CD8-positive, alpha-beta memory T cell (primary cell): ENCODE measurements at regions not wholly inside any gene's neighbourhood (a gene's known extent, or its start where the extent isn't known, plus 50 kb on each side); places are given as distances from the start of the nearest gene placed in this dataset.

Source experiments
- CTCF ChIA-PET: fragments of 350-600 bp; sonication (Branson Sonifier 250); formaldehyde crosslinking; loops from one replicate; lab custom pipeline; 2021; ENCODE audit warnings: antibody characterized with exemption; lab: Charles Lee
- POLR2A ChIA-PET: fragments of 350-600 bp; sonication (Branson Sonifier 250); formaldehyde crosslinking; loops from one replicate; lab custom pipeline; 2021; ENCODE audit warnings: antibody characterized with exemption; lab: Charles Lee
- DNase-seq, 5 donors: peaks; one replicate each; pipeline versions ENCODE4 v3.0.0 to v3.0.0-alpha.2; 2020 to 2022; ENCODE audit warnings: mixed read lengths in 1 of 5
- H3K27ac ChIP-seq: one replicate; pipeline ENCODE4 v1.7.0; 2013; ENCODE audit warnings: low read depth, mild to moderate bottlenecking, low read length, moderate library complexity
- H3K27me3 ChIP-seq: 2 replicates; pipeline ENCODE4 v1.7.0; 2013; ENCODE audit warnings: low read length, mild to moderate bottlenecking; ENCODE audit not compliant: insufficient read depth, poor library complexity, severe bottlenecking
- H3K36me3 ChIP-seq: 2 replicates; pipeline ENCODE4 v1.7.0; 2013; ENCODE audit warnings: mild to moderate bottlenecking, low read length, moderate library complexity; ENCODE audit not compliant: insufficient read depth
- H3K4me1 ChIP-seq: 2 replicates; pipeline ENCODE4 v1.7.0; 2013; ENCODE audit warnings: mild to moderate bottlenecking, low read length, moderate library complexity; ENCODE audit not compliant: insufficient read depth
- H3K4me3 ChIP-seq: 2 replicates; pipeline ENCODE4 v1.7.0; 2013; ENCODE audit warnings: mild to moderate bottlenecking, low read length
- H3K9me3 ChIP-seq: 2 replicates; pipeline ENCODE4 v1.7.0; 2013; ENCODE audit warnings: mild to moderate bottlenecking, low read length
- H3K27ac Mint-ChIP-seq, 8 donors: one replicate each; pipeline ENCODE4 v1.8.0; 2020 to 2021; ENCODE audit warnings: mixed read lengths in 8 of 8, mild to moderate bottlenecking in 6 of 8, inconsistent platforms in 3 of 8, moderate library complexity in 3 of 8
- H3K27me3 Mint-ChIP-seq, 2 donors: one replicate each; pipeline ENCODE4 v1.8.0; 2020 to 2021; ENCODE audit warnings: mixed read lengths in 2 of 2, mild to moderate bottlenecking in 1 of 2, moderate library complexity in 1 of 2
- H3K36me3 Mint-ChIP-seq, 3 donors: one replicate each; pipeline ENCODE4 v1.8.0; 2020 to 2021; ENCODE audit warnings: mixed read lengths in 3 of 3, inconsistent platforms in 1 of 3, mild to moderate bottlenecking in 1 of 3
- H3K4me1 Mint-ChIP-seq, 3 donors: one replicate each; pipeline ENCODE4 v1.8.0; 2020 to 2021; ENCODE audit warnings: mixed read lengths in 3 of 3, inconsistent platforms in 1 of 3, mild to moderate bottlenecking in 1 of 3
- H3K4me3 Mint-ChIP-seq, 7 donors: one replicate each; pipeline ENCODE4 v1.8.0; 2020 to 2021; ENCODE audit warnings: mixed read lengths in 7 of 7, mild to moderate bottlenecking in 6 of 7, moderate library complexity in 4 of 7, inconsistent platforms in 2 of 7
- H3K9me3 Mint-ChIP-seq, 5 donors: one replicate each; pipeline ENCODE4 v1.8.0; 2020 to 2022; ENCODE audit warnings: mixed read lengths in 5 of 5, mild to moderate bottlenecking in 3 of 5, moderate library complexity in 2 of 5, inconsistent platforms in 1 of 5

- Mint-ChIP-seq H3K9me3 (peaks cover 0 to 4% (median 2%) of the 10 kb centered on the region in 5 donors), H3K4me3 (no peak overlapping the region), H3K27me3 (peaks cover 0 to 2% of the 10 kb centered on the region in 2 donors), H3K4me1 (no peaks in the 10 kb centered on the region), H3K27ac (no peak overlapping the region), H3K36me3 (no peaks in the 10 kb centered on the region)
- Histone ChIP-seq H3K27ac (no peak overlapping the region), H3K27me3 (no peaks in the 10 kb centered on the region), H3K9me3 (no peaks in the 10 kb centered on the region), H3K4me3 (no peak overlapping the region), H3K36me3 (no peaks in the 10 kb centered on the region), H3K4me1 (no peaks in the 10 kb centered on the region)
- POLR2A ChIA-PET, result no interaction called here
- CTCF ChIA-PET, result no interaction called here
- no peak for DNase-seq
Measured at GRCh38 chr11:27913650-27914049, 194.3 kb downstream of the KIF18A start.

GRCh38 chr11:27912916-27913315 lies 195.0 kb downstream of the KIF18A start:
- Histone ChIP-seq H3K27me3 (no peaks in the 10 kb centered on the region), H3K9me3 (no peaks in the 10 kb centered on the region), H3K27ac (no peak overlapping the region), H3K4me3 (no peak overlapping the region), H3K4me1 (no peaks in the 10 kb centered on the region), H3K36me3 (no peaks in the 10 kb centered on the region)
- H3K4me3 Mint-ChIP-seq, result no peak overlapping the region
- ChIA-PET CTCF (no interaction called here), POLR2A (no interaction called here)
- no peak overlapping the region for H3K27ac Mint-ChIP-seq
- peaks cover 0 to 2% of the 10 kb centered on the region in 2 donors for H3K27me3 Mint-ChIP-seq
- DNase-seq, result no peak
- peaks cover 0 to 5% (median 2%) of the 10 kb centered on the region in 5 donors for H3K9me3 Mint-ChIP-seq
- no peaks in the 10 kb centered on the region for H3K36me3 Mint-ChIP-seq
- H3K4me1 Mint-ChIP-seq, result no peaks in the 10 kb centered on the region

GRCh38 chr11:27910186-27910931 lies 197.6 kb downstream of the KIF18A start:
- peaks cover 0 to 5% (median 2%) of the 10 kb centered on the region in 5 donors for H3K9me3 Mint-ChIP-seq
- H3K4me1 ChIP-seq, result no peaks in the 10 kb centered on the region
- H3K27ac Mint-ChIP-seq, result no peak overlapping the region
- DNase-seq, result no peak
- H3K27me3 Mint-ChIP-seq, result peaks cover 0 to 4% of the 10 kb centered on the region in 2 donors
- no peak overlapping the region for H3K4me3 Mint-ChIP-seq
- no peaks in the 10 kb centered on the region for H3K36me3 Mint-ChIP-seq
- no peak overlapping the region for H3K27ac ChIP-seq
- no peaks in the 10 kb centered on the region for H3K4me1 Mint-ChIP-seq
- CTCF ChIA-PET, result no interaction called here
- POLR2A ChIA-PET, result no interaction called here
- H3K4me3 ChIP-seq, result no peak overlapping the region
- no peaks in the 10 kb centered on the region for H3K36me3 ChIP-seq
- H3K27me3 ChIP-seq, result no peaks in the 10 kb centered on the region
- H3K9me3 ChIP-seq, result no peaks in the 10 kb centered on the region

DNA sequence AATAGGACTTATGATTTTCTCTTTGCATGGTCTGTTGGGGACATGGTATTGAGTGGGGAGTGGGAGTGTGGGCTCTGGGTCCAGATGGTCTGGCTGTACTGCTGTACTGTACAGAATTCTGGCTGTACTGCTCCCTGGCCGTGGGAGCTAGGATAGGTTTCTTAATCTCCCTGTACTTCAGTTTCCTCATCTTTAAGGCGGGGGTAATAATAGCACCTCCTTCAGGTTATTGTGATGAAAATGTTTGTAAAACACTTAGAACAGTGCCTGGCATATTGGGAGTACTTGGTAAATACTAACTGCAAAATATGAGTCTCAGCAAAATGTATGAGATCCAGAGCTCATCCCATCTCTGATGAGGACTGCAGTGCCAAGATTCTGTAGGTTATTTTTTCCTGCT lies 198.6 kb downstream of the KIF18A start:
- POLR2A ChIA-PET, result no interaction called here
- H3K27ac Mint-ChIP-seq, result no peak overlapping the region
- no peaks in the 10 kb centered on the region for H3K4me1 Mint-ChIP-seq
- H3K36me3 ChIP-seq, result no peaks in the 10 kb centered on the region
- H3K4me3 ChIP-seq, result no peak overlapping the region
- no peak overlapping the region for H3K4me3 Mint-ChIP-seq
- no peak overlapping the region for H3K27ac ChIP-seq
- peaks cover 0 to 5% (median 2%) of the 10 kb centered on the region in 5 donors for H3K9me3 Mint-ChIP-seq
- H3K36me3 Mint-ChIP-seq, result no peaks in the 10 kb centered on the region
- DNase-seq, result no peak
- CTCF ChIA-PET, result no interaction called here
- no peaks in the 10 kb centered on the region for H3K9me3 ChIP-seq
- peaks cover 0 to 4% of the 10 kb centered on the region in 2 donors for H3K27me3 Mint-ChIP-seq
- H3K4me1 ChIP-seq, result no peaks in the 10 kb centered on the region
- H3K27me3 ChIP-seq, result no peaks in the 10 kb centered on the region

DNA sequence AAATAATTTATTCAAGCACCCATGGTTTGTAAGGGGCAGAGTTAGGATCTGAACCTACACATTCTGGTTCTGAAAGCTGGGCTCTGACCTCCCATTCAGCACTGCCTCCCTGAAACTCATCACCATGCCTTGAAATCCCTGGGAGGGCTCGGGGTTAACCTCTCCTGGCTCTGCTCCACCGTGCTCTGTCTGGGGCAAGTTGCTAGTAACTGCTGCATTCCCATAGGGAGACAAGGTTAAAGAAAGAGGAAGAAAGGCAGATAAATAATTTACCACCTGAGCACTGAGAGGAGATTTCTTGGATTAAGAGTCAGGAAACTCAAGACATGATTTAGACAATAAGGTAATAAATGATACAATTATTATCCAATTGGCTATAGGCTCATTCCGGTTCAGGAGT lies 199.3 kb downstream of the KIF18A start:
- Mint-ChIP-seq H3K4me1 (no peaks in the 10 kb centered on the region), H3K27ac (no peak overlapping the region), H3K27me3 (peaks cover 0 to 2% of the 10 kb centered on the region in 2 donors), H3K4me3 (no peak overlapping the region), H3K9me3 (peaks cover 0 to 5% (median 2%) of the 10 kb centered on the region in 5 donors), H3K36me3 (no peaks in the 10 kb centered on the region)
- Histone ChIP-seq H3K27me3 (no peaks in the 10 kb centered on the region), H3K9me3 (no peaks in the 10 kb centered on the region), H3K4me1 (no peaks in the 10 kb centered on the region), H3K36me3 (no peaks in the 10 kb centered on the region), H3K4me3 (no peak overlapping the region), H3K27ac (no peak overlapping the region)
- ChIA-PET CTCF (no interaction called here), POLR2A (no interaction called here)
- DNase-seq, result no peak

DNA sequence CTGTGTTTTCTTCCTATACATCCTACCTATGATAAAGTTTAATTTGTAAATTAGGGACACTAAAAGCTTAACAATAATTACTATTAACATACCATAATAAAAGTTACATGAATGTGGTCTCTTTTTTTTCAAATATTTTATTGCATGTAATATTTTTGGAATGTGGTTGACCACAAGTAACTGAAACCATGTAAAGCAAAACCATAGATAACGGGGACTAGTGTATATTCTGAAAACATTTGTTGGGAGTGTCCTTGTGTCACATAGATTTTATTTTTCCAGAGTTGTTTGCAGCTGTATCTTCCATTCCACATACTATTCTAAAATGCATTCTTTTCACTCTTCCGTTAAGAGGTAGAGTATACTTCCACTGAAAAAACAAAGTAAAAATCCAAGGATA lies 200.4 kb downstream of the KIF18A start:
- ChIA-PET POLR2A (no interaction called here), CTCF (no interaction called here)
- no peak overlapping the region for H3K27ac ChIP-seq
- no peak overlapping the region for H3K4me3 Mint-ChIP-seq
- H3K36me3 ChIP-seq, result no peaks in the 10 kb centered on the region
- no peaks in the 10 kb centered on the region for H3K4me1 ChIP-seq
- H3K27me3 ChIP-seq, result no peaks in the 10 kb centered on the region
- H3K4me3 ChIP-seq, result no peak overlapping the region
- H3K27ac Mint-ChIP-seq, result no peak overlapping the region
- H3K4me1 Mint-ChIP-seq, result no peaks in the 10 kb centered on the region
- peaks cover 0 to 5% (median 2%) of the 10 kb centered on the region in 5 donors for H3K9me3 Mint-ChIP-seq
- no peaks in the 10 kb centered on the region for H3K9me3 ChIP-seq
- H3K36me3 Mint-ChIP-seq, result no peaks in the 10 kb centered on the region
- DNase-seq, result no peak
- peaks cover 0 to 2% of the 10 kb centered on the region in 2 donors for H3K27me3 Mint-ChIP-seq

- Mint-ChIP-seq H3K4me3 (no peak overlapping the region), H3K36me3 (no peaks in the 10 kb centered on the region), H3K27ac (no peak overlapping the region), H3K4me1 (no peaks in the 10 kb centered on the region), H3K27me3 (peaks cover 0 to 2% of the 10 kb centered on the region in 2 donors), H3K9me3 (peaks cover 0 to 5% (median 2%) of the 10 kb centered on the region in 5 donors)
- H3K9me3 ChIP-seq, result no peaks in the 10 kb centered on the region
- H3K27me3 ChIP-seq, result no peaks in the 10 kb centered on the region
- no peaks in the 10 kb centered on the region for H3K36me3 ChIP-seq
- CTCF ChIA-PET, result no interaction called here
- no peak overlapping the region for H3K27ac ChIP-seq
- no peaks in the 10 kb centered on the region for H3K4me1 ChIP-seq
- no peak for DNase-seq
- POLR2A ChIA-PET, result no interaction called here
- H3K4me3 ChIP-seq, result no peak overlapping the region
Measured at GRCh38 chr11:27907091-27907490, 200.9 kb downstream of the KIF18A start.

DNA sequence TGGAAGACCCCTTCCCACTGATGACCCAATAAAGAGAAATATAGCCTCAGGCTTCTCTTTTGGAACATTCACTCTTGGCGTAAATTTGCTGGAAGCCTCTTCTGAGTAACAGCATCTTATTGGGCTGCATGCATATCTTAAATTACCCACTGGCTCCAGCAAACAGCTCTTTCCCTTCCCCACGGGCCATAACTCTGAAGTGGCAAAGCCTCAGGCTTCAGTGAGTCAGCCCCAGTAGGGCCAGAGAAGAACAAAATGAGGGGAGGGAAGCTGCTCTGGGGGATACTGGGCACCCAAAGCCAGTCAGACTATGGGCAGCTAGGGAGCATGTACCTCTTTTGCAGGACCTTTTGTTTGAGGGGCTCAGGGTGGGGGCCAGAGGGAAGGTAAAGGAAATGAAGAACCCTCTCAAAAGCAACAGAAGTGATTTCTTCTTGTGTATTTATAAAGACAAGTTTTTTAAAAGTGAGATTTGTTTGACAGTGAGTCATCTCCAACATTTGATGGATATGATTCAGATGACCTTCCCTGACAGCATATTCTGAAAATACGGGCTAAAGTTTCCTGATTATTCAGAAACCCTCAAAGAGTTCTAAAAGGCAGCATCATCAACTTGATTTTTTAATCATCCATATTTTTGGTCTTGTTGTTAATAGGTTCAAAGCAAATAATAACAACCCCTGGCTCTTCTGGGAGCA lies 203.4 kb downstream of the KIF18A start:
- Histone ChIP-seq H3K36me3 (no peaks in the 10 kb centered on the region), H3K9me3 (no peaks in the 10 kb centered on the region), H3K4me3 (no peak overlapping the region), H3K27me3 (no peaks in the 10 kb centered on the region), H3K27ac (no peak overlapping the region), H3K4me1 (no peaks in the 10 kb centered on the region)
- Mint-ChIP-seq H3K4me3 (no peak overlapping the region), H3K27me3 (peaks cover 0 to 2% of the 10 kb centered on the region in 2 donors), H3K4me1 (no peaks in the 10 kb centered on the region), H3K36me3 (no peaks in the 10 kb centered on the region), H3K27ac (no peak overlapping the region), H3K9me3 (peaks cover 0 to 5% (median 0%) of the 10 kb centered on the region in 5 donors)
- POLR2A ChIA-PET, result no interaction called here
- CTCF ChIA-PET, result no interaction called here
- DNase-seq, result no peak
